IMR-90 (cell line): ENCODE measurements at regions not wholly inside any gene's neighbourhood (a gene's known extent, or its start where the extent isn't known, plus 50 kb on each side); places are given as distances from the start of the nearest gene placed in this dataset.

Experiments used
- BHLHE40 ChIP-seq: fragments of 150-350 bp; IDR thresholded peaks from 2 replicates; pipeline ENCODE4 v1.6.1; 2016; ENCODE audit warnings: mild to moderate bottlenecking, low read depth, low read length
- CEBPB ChIP-seq: IDR thresholded peaks from 2 replicates; pipeline ENCODE4 v1.6.1; 2012; ENCODE audit warnings: low read depth, low read length, improper control_type of control experiment
- CHD1 ChIP-seq: IDR thresholded peaks from 2 replicates; pipeline ENCODE4 v1.6.1; 2012; ENCODE audit warnings: low read depth, low read length, improper control_type of control experiment
- CTCF ChIP-seq: conservative IDR thresholded peaks from 2 replicates; pipeline ENCODE4 v1.5.1; 2012; ENCODE audit warnings: mild to moderate bottlenecking, low read depth, low read length, improper control_type of control experiment
- FOS ChIP-seq: fragments of 150-350 bp; IDR thresholded peaks from 2 replicates; pipeline ENCODE4 v1.6.1; 2016; ENCODE audit warnings: low read depth, low read length
- MAFK ChIP-seq: IDR thresholded peaks from 2 replicates; pipeline ENCODE4 v1.6.1; 2012; ENCODE audit warnings: low read depth, low read length, improper control_type of control experiment
- MXI1 ChIP-seq: IDR thresholded peaks from 2 replicates; pipeline ENCODE4 v1.6.1; 2012; ENCODE audit warnings: low read depth, mild to moderate bottlenecking, low read length, moderate library complexity, borderline replicate concordance
- NFE2L2 ChIP-seq: fragments of 150-350 bp; IDR thresholded peaks from 2 replicates; pipeline ENCODE4 v1.6.1; 2016; ENCODE audit warnings: low read depth, mild to moderate bottlenecking, low read length
- POLR2A ChIP-seq: IDR thresholded peaks from 2 replicates; pipeline ENCODE4 v1.6.1; 2012; ENCODE audit warnings: mild to moderate bottlenecking, low read depth, low read length
- RAD21 ChIP-seq: IDR thresholded peaks from 2 replicates; pipeline ENCODE4 v1.6.1; 2012; ENCODE audit warnings: low read length, improper control_type of control experiment
- RFX5 ChIP-seq: IDR thresholded peaks from 2 replicates; pipeline ENCODE4 v1.8.0; 2012; ENCODE audit warnings: low read depth, mild to moderate bottlenecking, low read length, moderate library complexity
- SMC3 ChIP-seq: fragments of 150-350 bp; IDR thresholded peaks from 2 replicates; pipeline ENCODE4 v1.6.1; 2016; ENCODE audit warnings: low read depth, mild to moderate bottlenecking, antibody characterized with exemption, low read length, moderate library complexity
- USF2 ChIP-seq: fragments of 150-350 bp; IDR thresholded peaks from 2 replicates; pipeline ENCODE4 v1.6.1; 2017; ENCODE audit warnings: mild to moderate bottlenecking, antibody characterized with exemption, low read length, low read depth

- TF ChIP-seq POLR2A (no peak), CEBPB (no peak), USF2 (no peak), FOS (no peak), CTCF (no peak), SMC3 (no peak), MAFK (no peak), BHLHE40 (no peak), RAD21 (no peak), RFX5 (no peak), MXI1 (no peak), NFE2L2 (no peak), CHD1 (no peak)
Measured at GRCh38 chr9:24096756-24097155, 270.7 kb upstream of the ELAVL2 start.
